HG03135 (cell line): ENCODE measurements at regions not wholly inside any gene's neighbourhood (a gene's known extent, or its start where the extent isn't known, plus 50 kb on each side); places are given as distances from the start of the nearest gene placed in this dataset.
"Not testable (repeated sequence)": the region's sequence is repeated elsewhere in the genome, so short reads cannot be mapped to it uniquely, and the experiment has no call there.

ENCODE experiments used
- ATAC-seq: cut with Tn5 transposase; IDR thresholded peaks from one replicate; pipeline ENCODE4 v1.9.1; 2021; ENCODE audit warnings: mild to moderate bottlenecking, moderate library complexity; ENCODE audit not compliant: unreplicated experiment

GRCh38 chr13:65834897-65835296 is 1395.2 kb downstream of the PCDH9 start:
- no peak for ATAC-seq

GRCh38 chr13:65830411-65831205 is 1399.5 kb downstream of the PCDH9 start:
- ATAC-seq: no peak

- no peak for ATAC-seq
These were observed 1400.7 kb downstream of the PCDH9 start for GRCh38 chr13:65829241-65830008.

- ATAC-seq: no peak
These were observed 1403.5 kb downstream of the PCDH9 start for GRCh38 chr13:65826657-65827056.

- no peak for ATAC-seq
These were observed 1405.1 kb downstream of the PCDH9 start for GRCh38 chr13:65825039-65825438.

- ATAC-seq: no peak
These were observed 1422.1 kb downstream of the PCDH9 start for GRCh38 chr13:65808061-65808460.

- ATAC-seq: no peak
These were observed 1426.4 kb downstream of the PCDH9 start for GRCh38 chr13:65803530-65804392.

- ATAC-seq: no peak
These were observed 1440.3 kb downstream of the PCDH9 start for GRCh38 chr13:65789815-65790214.

- ATAC-seq: no peak
These were observed 1443.1 kb downstream of the PCDH9 start for GRCh38 chr13:65787082-65787481.

- ATAC-seq: no peak
These were observed 1445.9 kb downstream of the PCDH9 start for GRCh38 chr13:65784088-65784816.

GRCh38 chr13:65783383-65783782 is 1446.8 kb downstream of the PCDH9 start:
- no peak for ATAC-seq

GRCh38 chr13:65771704-65772313 is 1458.3 kb downstream of the PCDH9 start:
- ATAC-seq: not testable (repeated sequence)

- ATAC-seq: no peak
These were observed 1461.6 kb downstream of the PCDH9 start for GRCh38 chr13:65768545-65768944.

- no peak for ATAC-seq
These were observed 1466.3 kb downstream of the PCDH9 start for GRCh38 chr13:65763811-65764210.

GRCh38 chr13:65762012-65762411 is 1468.1 kb downstream of the PCDH9 start:
- ATAC-seq: no peak

- no peak for ATAC-seq
These were observed 1474.0 kb downstream of the PCDH9 start for GRCh38 chr13:65756071-65756671.

GRCh38 chr13:65748227-65748626 is 1481.9 kb downstream of the PCDH9 start:
- ATAC-seq: no peak

- ATAC-seq: no peak
These were observed 1483.7 kb downstream of the PCDH9 start for GRCh38 chr13:65746406-65746921.

GRCh38 chr13:65744836-65745235 is 1485.3 kb downstream of the PCDH9 start:
- ATAC-seq: no peak
